ENCODE measurements at regions not wholly inside any gene's neighbourhood (a gene's known extent, or its start where the extent isn't known, plus 50 kb on each side); places are given as distances from the start of the nearest gene placed in this dataset.

- DNase-seq, result no peak
Measured at GRCh38 chr1:87894062-87894461, 565.4 kb downstream of the LMO4 start.

GRCh38 chr1:87897481-87897880 is 568.8 kb downstream of the LMO4 start:
- DNase-seq, result no peak

GRCh38 chr1:87898431-87898830 is 569.8 kb downstream of the LMO4 start:
- DNase-seq, result no peak

- no peak for DNase-seq
Measured at GRCh38 chr1:87899017-87899416, 570.3 kb downstream of the LMO4 start.

- no peak for DNase-seq
Measured at GRCh38 chr1:87899746-87900145, 571.1 kb downstream of the LMO4 start.

- no peak for DNase-seq
Measured at GRCh38 chr1:87902830-87903229, 574.1 kb downstream of the LMO4 start.

- DNase-seq, result no peak
Measured at GRCh38 chr1:87903242-87903641, 574.6 kb downstream of the LMO4 start.

- DNase-seq, result no peak
Measured at GRCh38 chr1:87904651-87905050, 576.0 kb downstream of the LMO4 start.

- DNase-seq, result no peak
Measured at GRCh38 chr1:87905651-87906050, 577.0 kb downstream of the LMO4 start.

- DNase-seq, result no peak
Measured at GRCh38 chr1:87906078-87906477, 577.4 kb downstream of the LMO4 start.

GRCh38 chr1:87913361-87913760 is 584.7 kb downstream of the LMO4 start:
- no peak for DNase-seq

- DNase-seq, result no peak
Measured at GRCh38 chr1:87914396-87914795, 585.7 kb downstream of the LMO4 start.

GRCh38 chr1:87915771-87916170 is 587.1 kb downstream of the LMO4 start:
- DNase-seq, result no peak

GRCh38 chr1:87916965-87917364 is 588.3 kb downstream of the LMO4 start:
- DNase-seq, result no peak

GRCh38 chr1:87918398-87918797 is 589.7 kb downstream of the LMO4 start:
- DNase-seq, result no peak

- no peak for DNase-seq
Measured at GRCh38 chr1:87922885-87923284, 594.2 kb downstream of the LMO4 start.

GRCh38 chr1:87926131-87926830 is 597.6 kb downstream of the LMO4 start:
- DNase-seq, result no peak

GRCh38 chr1:87926921-87927320 is 598.2 kb downstream of the LMO4 start:
- DNase-seq, result no peak

GRCh38 chr1:87927391-87928280 is 599.0 kb downstream of the LMO4 start:
- no peak for DNase-seq

- DNase-seq, result no peak
Measured at GRCh38 chr1:87928623-87929022, 599.9 kb downstream of the LMO4 start.

- DNase-seq, result no peak
Measured at GRCh38 chr1:87929906-87930305, 601.2 kb downstream of the LMO4 start.

GRCh38 chr1:87930796-87931195 is 602.1 kb downstream of the LMO4 start:
- DNase-seq, result no peak

- no peak for DNase-seq
Measured at GRCh38 chr1:87933171-87933570, 604.5 kb downstream of the LMO4 start.

GRCh38 chr1:87935130-87935529 is 606.5 kb downstream of the LMO4 start:
- DNase-seq, result no peak
